SH-SY5Y (cell line): ENCODE measurements at regions not wholly inside any gene's neighbourhood (a gene's known extent, or its start where the extent isn't known, plus 50 kb on each side); places are given as distances from the start of the nearest gene placed in this dataset.

ENCODE experiments used
- GATA2 ChIP-seq: IDR thresholded peaks from 2 replicates; pipeline ENCODE4 v1.6.1; 2011; ENCODE audit warnings: mild to moderate bottlenecking, low read depth, low read length
- GATA3 ChIP-seq: IDR thresholded peaks from 2 replicates; pipeline ENCODE4 v1.6.1; 2011; ENCODE audit warnings: low read depth, mild to moderate bottlenecking, low read length, moderate library complexity

DNA sequence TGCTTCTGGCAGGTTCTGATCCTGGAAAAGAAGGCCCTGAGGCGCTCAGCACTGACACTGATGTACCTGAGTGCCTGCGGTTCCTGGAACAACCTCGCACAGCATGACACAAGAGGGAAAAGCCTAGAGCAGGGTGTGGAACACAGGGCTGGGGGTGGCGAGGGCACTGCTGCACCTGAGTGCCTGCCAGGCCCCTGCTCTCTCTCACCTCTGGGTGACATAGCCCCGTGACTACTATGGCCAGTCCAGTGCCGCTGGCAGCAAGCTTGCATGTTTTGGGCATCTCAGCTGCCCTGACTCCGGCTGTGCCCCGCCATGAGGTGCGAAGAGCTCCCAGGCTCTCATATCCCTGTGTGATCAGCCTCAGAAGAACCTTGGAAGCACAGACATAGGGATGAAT lies 825.2 kb upstream of the SALL3 start:
- TF ChIP-seq GATA2 = no peak
- no peak for TF ChIP-seq GATA3
